Adrenal gland (tissue), 5 donors: ENCODE measurements at regions not wholly inside any gene's neighbourhood (a gene's known extent, or its start where the extent isn't known, plus 50 kb on each side); places are given as distances from the start of the nearest gene placed in this dataset.

Experiments
- POLR2A ChIP-seq, 2 donors: fragments of 450-650 bp; IDR thresholded peaks; one replicate each; pipeline ENCODE4 v1.6.1; 2017; ENCODE audit warnings: antibody characterized with exemption in 2 of 2, mild to moderate bottlenecking in 2 of 2, moderate library complexity in 1 of 2
- TF ChIP-seq, protein P1 (sequence below), 6 experiments: fragments of 450-650 bp in 4 of 6; fragments of 200-600 bp in 2 of 6; sonication (generic) in 1 of 6; IDR thresholded peaks; 1 replicate in 5 of 6; 2 replicates in 1 of 6; pipeline versions ENCODE4 v1.5.1 to v1.8.0; 2016 to 2021; ENCODE audit warnings: antibody characterized with exemption in 6 of 6, mild to moderate bottlenecking in 2 of 6, moderate library complexity in 1 of 6
- donor health status: DM: no; HTN: no; CAD: no.

DNA sequence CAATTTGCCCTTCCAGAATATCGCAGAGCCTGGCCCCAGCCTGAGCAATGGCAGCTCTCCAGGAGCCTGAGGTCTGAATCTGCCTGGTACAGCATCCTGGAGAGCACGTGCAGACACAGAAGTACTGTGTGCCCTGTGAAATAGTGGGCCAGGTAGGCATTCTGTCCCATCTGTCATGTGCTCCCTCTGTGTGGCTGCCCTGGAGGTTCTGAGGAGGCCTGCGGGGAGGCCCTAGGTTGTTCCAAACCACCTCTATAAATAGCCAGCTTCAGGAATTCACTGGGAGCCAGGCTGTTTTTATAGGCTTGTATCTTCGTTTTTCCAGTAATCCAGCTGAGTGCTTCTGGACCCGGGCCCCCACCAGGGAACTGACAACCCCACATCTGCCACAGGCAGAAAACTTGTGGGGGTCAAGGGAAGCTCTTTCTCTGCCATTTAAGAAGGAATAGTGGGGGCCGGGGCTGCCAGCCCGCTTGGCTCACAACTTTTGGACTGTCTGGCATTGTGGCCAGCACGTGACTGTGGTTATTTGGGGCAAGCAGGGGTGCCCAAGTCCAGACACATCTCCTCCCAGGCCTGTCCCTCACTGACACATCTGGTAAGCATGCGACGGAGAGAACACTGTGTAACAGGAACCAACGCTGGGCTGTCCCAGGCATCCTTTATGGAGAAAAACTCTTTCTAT lies 356.3 kb upstream of the TNRC6C start:
- TF ChIP-seq, protein P1, sequence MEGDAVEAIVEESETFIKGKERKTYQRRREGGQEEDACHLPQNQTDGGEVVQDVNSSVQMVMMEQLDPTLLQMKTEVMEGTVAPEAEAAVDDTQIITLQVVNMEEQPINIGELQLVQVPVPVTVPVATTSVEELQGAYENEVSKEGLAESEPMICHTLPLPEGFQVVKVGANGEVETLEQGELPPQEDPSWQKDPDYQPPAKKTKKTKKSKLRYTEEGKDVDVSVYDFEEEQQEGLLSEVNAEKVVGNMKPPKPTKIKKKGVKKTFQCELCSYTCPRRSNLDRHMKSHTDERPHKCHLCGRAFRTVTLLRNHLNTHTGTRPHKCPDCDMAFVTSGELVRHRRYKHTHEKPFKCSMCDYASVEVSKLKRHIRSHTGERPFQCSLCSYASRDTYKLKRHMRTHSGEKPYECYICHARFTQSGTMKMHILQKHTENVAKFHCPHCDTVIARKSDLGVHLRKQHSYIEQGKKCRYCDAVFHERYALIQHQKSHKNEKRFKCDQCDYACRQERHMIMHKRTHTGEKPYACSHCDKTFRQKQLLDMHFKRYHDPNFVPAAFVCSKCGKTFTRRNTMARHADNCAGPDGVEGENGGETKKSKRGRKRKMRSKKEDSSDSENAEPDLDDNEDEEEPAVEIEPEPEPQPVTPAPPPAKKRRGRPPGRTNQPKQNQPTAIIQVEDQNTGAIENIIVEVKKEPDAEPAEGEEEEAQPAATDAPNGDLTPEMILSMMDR (IDR thresholded peaks at IDR 0.05), result no peak
- no peak for TF ChIP-seq POLR2A (IDR thresholded peaks at IDR 0.05)
